GM21360 (cell line): ENCODE measurements at regions not wholly inside any gene's neighbourhood (a gene's known extent, or its start where the extent isn't known, plus 50 kb on each side); places are given as distances from the start of the nearest gene placed in this dataset.

Experiments
- ATAC-seq: cut with Tn5 transposase; IDR thresholded peaks from one replicate; pipeline ENCODE4 v1.9.1; 2021; ENCODE audit warnings: mild to moderate bottlenecking, moderate library complexity; ENCODE audit not compliant: unreplicated experiment

GRCh38 chr14:66143387-66144112, 342.6 kb upstream of the CCDC196 start:
- ATAC-seq = no peak

- no peak for ATAC-seq
These were observed 333.9 kb upstream of the CCDC196 start for GRCh38 chr14:66152302-66152701.

- ATAC-seq = no peak
These were observed 333.4 kb upstream of the CCDC196 start for GRCh38 chr14:66152747-66153146.

GRCh38 chr14:66163023-66163422, 323.1 kb upstream of the CCDC196 start:
- no peak for ATAC-seq

DNA sequence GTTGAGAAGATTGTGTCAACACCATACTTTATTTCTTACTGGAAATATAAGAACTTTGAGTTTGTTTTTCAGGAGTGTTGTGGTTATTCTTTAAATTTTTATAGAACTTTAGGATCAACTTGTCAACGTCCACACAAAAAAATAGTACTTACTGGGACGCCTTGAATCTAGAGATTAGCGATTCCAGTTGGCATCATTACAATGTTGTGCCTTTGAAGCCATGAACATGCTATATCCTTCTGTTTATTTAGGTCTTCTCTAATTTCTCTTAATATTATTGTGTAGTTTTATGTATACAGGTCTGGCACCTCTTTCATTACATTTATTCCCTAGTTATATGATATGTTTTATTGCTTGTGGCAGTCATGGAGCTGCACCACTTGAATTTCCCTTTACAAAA, 320.8 kb upstream of the CCDC196 start:
- no peak for ATAC-seq

DNA sequence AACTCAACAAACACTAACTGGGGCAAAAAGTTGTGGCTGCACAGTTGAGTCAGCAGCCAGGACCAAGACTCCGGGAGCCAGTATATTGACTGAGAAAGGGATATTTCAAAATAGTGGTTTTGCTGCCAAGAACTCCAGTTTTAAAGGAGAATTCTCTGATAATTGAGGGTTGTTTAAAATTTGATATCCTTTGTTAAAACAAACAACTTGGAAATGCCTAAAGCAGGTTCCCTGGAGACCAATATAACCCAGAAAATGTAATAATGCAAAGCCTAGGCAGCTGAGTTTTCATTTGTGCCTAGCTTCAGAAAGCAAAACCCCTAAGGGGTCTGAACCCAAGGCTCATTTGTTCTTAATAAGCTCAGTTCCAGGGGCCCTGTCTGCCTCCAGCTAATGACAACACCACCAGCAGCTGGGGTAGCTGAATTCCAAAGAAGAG, 311.7 kb upstream of the CCDC196 start:
- ATAC-seq = no peak

DNA sequence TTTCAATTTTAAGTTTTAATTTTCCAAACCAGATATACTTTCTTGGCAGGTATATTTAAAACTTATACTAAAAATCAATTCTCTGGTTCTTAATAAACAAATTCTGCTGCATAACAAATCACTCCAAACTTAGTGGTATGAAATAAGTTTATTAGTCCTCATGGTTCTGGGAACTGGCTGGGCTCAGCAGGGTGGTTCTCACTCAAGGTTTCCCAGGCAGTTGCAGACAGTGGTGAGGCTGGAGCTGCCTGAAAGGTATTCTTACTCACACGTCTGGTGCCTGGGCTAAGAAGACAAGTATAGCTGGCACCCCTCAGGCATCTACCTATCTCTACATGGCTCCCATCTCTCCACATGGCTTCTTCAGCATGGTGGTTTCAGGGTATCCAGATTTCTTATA, 308.2 kb upstream of the CCDC196 start:
- ATAC-seq = no peak

DNA sequence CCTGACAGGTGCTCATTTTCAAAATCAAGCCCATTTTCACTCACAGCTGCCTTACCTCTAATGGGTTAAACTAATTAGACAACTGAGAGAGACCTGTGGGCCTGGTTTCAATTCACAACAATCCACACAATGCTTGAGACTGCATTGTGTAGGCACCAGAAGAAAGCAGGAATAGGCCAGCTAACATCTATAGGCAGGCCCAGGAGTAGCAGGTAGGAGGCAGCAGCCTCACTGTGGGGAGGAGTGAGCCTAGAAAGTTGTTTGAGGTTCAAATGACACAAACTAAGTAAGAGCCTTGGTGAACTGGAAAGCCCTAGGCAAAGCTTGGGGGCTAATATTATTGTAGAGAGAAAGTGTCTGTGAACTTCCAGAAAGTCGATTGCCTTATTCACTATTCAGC, 289.5 kb upstream of the CCDC196 start:
- no peak for ATAC-seq

DNA sequence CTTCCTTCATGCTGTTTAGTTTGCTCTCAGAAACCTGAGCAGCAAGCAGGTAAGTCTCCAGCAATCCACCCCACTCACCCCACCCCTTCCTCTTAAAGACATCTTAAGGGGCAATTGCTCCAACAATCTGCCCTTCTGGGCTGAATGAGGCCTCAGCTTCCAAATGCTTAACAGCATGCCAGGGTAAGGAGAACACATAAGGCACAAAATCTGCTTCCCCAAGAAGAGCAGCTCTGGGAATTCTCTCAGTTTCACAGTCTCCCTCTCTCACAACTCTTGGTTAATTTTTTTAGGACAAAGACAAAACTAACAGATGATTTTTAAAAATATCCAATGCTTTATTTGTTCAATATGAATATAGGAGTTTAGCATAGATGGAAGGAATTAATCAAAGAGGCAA, 288.9 kb upstream of the CCDC196 start:
- ATAC-seq = no peak

GRCh38 chr14:66206554-66206953, 279.6 kb upstream of the CCDC196 start:
- no peak for ATAC-seq

- ATAC-seq = no peak
These were observed 269.4 kb upstream of the CCDC196 start for GRCh38 chr14:66216763-66217162.

- no peak for ATAC-seq
These were observed 266.3 kb upstream of the CCDC196 start for GRCh38 chr14:66219886-66220285.

DNA sequence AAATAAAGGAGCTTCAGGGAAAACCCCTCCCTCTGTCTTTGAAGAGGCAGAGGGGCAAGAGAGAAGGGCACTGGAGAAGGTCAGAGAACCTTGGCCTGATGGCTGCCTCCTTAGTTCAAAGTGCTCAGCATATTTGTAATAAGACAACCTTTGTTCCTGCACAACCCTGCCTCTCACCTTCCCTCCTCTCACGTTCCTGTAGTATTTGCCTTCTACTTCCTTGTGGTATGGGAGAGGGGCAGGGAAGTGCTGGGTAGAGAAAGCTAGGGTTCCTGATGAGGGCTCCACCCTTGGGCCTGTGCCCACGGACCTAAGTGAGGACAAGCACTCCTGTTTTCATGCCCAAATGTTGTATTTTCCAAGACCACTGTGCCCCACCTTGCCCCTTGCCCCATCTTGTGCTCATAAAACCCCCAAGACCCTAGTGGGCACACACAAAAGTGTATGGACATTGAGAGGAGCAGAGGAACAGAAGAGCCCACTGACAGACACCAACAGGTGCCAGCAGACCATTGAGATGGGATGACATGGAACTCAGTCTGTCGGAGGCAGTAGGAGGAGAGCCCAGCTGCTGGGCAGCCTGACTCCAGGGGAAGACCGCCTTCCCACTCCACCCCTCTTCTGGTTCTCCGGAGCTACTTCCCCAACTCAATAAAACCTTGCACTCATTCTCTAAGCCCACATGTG, 261.5 kb upstream of the CCDC196 start:
- ATAC-seq = no peak

DNA sequence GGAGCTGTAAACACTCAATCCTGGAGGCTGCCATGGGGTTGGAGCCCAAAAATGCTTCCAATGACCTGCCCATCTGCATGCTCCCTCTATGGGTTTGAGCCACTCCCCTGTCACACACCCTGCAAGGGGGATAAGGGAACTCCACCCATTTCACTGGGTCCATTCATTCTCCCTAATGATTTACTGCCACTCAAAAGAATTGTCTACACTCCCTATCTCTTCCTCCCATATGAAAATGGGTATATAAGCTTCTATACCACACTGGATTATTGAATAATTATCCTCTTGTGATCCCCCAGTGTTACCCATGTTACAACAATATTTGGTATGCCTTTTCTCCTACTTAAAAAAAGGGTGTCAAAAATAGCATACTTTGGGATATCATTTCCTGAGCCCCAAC, 260.8 kb upstream of the CCDC196 start:
- no peak for ATAC-seq

DNA sequence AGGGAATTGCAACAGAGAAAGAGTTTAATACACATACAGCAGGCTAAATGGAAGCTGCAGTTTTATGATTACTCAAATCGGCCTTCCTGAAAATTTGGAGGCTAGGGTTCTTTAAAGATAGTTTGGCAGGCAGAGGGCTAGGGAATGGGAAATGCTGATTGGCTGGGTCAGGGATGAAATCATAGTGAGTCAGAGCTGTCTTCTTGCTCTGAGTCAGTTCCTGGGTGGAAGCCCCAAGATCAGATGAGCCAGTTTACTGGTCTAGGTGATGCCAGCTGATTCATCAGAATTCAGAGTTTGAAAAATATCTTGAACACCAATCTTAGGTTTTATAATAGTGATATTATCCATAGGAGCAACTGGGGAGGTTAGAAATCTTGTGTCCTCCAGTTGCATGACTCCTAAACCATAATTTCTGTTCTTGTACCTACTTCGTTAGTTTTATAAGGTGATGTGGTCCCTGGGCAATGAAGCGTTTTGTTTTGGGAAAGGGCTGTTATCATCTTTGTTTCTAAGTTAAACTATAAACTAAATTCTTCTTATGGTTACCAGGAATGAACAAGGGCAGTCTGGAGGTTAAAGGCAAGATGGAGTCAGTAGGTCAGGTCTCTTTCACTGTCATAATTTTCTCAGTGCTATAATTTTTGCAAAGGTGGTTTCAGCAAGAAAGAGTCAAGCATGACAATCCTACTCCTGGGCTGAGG, 257.8 kb upstream of the CCDC196 start:
- ATAC-seq = no peak

GRCh38 chr14:66231820-66232219, 254.4 kb upstream of the CCDC196 start:
- no peak for ATAC-seq

- no peak for ATAC-seq
These were observed 252.6 kb upstream of the CCDC196 start for GRCh38 chr14:66233591-66233990.

DNA sequence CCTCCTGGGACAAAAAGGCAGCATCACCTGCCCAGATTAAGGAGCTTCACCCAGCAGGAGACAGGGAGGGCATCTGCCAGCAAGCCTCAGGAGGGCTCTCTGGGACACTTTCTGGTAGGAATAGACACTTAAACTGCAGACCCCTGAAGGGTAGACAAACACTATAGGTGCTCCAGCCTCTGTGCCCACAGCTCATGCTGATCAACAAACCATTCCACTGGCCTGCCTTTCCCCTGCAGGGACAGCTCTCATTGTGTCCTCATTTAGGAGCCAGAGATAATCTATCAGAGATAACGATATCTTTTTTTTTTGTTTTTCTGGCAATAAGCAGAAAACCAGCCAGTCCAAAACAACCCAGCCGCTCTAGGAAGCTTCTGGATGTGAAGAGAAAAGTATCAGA, 251.8 kb upstream of the CCDC196 start:
- no peak for ATAC-seq

DNA sequence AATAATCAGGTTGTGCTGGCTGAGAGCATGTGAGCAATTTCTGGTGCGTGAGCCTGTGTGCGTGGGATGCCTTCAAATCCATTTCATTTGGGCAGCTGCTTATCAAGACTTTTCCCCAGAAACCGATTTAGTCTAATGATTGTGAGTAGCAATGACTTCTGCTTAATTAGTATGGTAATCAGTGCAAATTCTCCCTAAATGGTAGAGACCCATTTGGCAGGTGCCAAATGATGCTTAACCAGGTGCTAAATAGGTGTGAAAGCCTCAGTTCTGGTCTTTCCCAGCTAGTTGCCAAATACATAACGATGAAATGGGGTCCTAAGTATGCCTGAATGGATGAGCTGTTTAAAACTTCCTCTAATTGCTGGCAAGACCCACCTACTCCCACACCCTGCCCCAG, 248.4 kb upstream of the CCDC196 start:
- no peak for ATAC-seq

DNA sequence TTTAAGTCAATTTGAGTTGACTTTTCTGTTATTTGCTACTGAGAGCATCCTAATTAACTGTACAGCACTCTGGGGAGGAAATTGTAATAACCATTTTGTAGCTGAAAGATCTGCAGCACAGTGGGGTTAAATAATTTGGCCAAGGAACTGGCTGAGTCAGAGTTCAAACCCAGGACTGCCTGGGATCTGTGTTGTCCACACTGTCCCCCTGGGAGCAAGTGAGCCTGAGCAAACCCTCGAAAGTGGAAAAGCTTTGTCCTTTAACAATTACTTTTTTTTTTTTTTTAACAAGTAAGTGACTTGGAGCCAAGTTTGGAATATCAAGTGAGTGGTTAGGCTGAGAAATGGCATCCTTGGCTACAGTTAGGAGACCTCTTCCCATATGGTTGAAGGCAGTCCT, 247.2 kb upstream of the CCDC196 start:
- ATAC-seq = no peak

- no peak for ATAC-seq
These were observed 246.6 kb upstream of the CCDC196 start for GRCh38 chr14:66239589-66239988.

GRCh38 chr14:66240105-66240504, 246.1 kb upstream of the CCDC196 start:
- ATAC-seq = no peak
